ENCODE measurements at regions not wholly inside any gene's neighbourhood (a gene's known extent, or its start where the extent isn't known, plus 50 kb on each side); places are given as distances from the start of the nearest gene placed in this dataset.
A peak's percentile ranks its signal among the peaks of the same experiment; 100 is the strongest.

GRCh38 chr14:100659345-100660001, 67.2 kb upstream of the DLK1 start:
- DNase-seq = no peak

GRCh38 chr14:100660498-100660881, 66.2 kb upstream of the DLK1 start:
- DNase-seq = no peak

- DNase-seq = no peak
Observed at GRCh38 chr14:100660882-100661635, 65.6 kb upstream of the DLK1 start.

GRCh38 chr14:100662879-100663760, 63.6 kb upstream of the DLK1 start:
- peak; percentile 79 to 82 for DNase-seq

- no peak for DNase-seq
Observed at GRCh38 chr14:100663761-100664052, 63.0 kb upstream of the DLK1 start.

DNA sequence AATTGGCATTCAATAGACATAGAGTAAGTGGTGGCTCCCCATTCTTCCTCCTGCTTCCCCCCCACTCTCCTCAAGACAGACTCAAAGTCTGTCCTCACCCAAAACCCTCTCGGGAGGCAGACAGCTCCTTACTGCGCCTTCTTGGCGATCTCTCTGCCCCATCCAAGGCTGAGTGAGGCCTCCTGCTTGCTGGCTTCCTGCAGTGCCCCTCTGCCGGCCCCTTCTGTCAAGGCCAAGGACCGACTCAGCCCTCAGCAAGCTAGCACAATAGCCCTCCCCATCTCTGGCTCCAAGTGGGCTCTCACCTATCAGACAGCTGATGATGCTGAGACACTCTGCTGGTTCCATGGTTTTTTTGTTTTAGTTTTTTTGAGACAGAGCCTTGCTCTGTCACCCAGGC, 62.5 kb upstream of the DLK1 start:
- peak in 1 of 2 experiments; percentile 53 for DNase-seq

- peak in 1 of 2 experiments; percentile 53 for DNase-seq
Observed at GRCh38 chr14:100664841-100665510, 61.7 kb upstream of the DLK1 start.

GRCh38 chr14:100665511-100666032, 61.1 kb upstream of the DLK1 start:
- DNase-seq = no peak

- DNase-seq = no peak
Observed at GRCh38 chr14:100666403-100666802, 60.3 kb upstream of the DLK1 start.

- no peak for DNase-seq
Observed at GRCh38 chr14:100666851-100667250, 59.8 kb upstream of the DLK1 start.

DNA sequence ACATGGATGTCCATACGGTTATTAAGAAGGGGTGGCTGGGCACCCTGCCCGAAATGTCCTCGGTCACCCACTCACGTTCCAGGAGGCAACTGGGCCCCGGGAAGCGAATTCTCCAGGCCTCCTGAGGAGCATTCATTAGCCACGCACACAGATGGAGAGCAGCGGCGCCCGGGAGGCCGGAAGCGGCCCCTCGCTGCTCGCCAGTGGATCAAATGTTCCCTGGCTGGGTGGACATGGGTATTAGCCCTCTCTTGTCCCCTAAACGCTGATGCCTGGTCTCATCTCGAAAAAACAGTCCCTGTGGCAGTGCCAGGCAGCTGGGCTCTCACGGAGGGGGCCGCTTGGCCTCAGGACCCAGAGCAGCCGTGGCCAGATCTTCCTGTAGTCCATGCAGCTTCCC, 59.0 kb upstream of the DLK1 start:
- no peak for DNase-seq

GRCh38 chr14:100668352-100668751, 58.3 kb upstream of the DLK1 start:
- no peak for DNase-seq

DNA sequence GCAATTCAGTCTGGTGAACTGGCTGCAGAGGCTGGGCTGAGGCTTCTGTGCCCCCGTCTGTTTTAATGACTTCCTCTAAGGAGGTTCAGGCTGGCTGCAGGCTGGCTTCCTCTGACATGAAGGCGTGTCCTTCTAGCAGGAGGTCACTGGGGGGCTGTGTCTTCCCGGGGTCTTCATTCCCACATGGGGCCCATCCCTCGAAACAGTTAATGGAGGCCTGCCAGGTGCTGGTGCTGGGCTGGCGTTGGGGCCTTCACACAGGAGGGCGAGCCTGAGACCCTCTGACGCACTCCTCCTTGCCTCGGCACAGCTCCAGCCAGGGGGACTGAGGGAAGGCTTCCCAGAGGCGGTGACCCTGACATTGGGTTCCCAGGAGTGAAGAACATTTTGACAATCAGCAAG, 57.7 kb upstream of the DLK1 start:
- no peak for DNase-seq

DNA sequence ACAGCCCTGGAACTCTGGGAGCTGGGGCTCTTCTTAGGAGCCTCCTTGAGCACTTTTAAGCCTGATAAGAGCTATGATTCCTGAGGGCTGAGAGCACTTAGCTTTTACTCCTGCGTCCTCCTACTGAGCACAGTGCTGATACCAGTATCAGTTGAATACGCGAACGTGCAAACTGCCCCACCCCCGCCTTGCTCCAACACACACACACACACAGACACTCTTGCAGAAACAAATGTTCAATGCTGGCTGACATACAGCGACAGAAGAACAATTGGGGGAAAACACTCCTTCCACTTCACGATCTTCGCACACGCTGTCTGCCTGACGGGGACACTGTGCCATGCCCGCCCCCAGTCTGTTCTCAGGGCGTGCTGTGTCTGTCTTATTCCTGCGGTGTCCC, 57.2 kb upstream of the DLK1 start:
- peak in 1 of 2 experiments; percentile 60 for DNase-seq

DNA sequence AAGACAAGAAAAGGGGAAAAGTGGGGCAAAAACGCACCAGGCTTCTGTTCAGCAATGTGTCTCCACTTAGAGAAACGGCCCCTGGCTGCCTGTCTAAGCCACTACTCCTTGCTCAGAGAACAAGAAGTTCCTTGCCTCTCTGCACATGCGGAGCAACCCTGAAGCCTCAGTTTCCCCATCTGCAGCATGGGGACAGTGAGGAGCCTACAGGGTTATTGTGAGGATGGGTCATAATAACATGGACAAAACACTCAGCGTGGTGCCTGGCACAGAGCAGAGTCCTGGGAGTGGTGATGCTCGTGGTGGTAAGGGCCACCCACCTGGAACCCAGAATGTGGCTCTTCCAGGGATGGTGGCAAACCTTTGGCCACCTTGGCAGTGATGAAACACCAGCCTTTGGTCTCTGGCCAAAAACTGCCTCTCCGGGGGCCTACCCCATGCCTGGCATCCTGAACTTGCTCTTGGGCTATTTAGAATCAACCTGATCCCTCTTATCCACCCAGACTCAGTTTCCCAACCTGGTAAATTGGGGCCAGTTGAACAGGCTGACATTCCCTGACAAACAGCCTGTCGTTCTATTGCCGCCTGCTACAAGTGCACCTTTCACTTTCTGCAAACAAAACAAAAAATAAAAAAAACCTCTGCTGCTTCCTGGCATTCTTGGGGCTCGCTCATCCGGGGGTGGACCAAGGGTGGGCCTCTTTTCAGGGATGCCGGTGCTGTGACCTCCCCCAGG, 56.5 kb upstream of the DLK1 start:
- DNase-seq = no peak

- no peak for DNase-seq
Observed at GRCh38 chr14:100670753-100671049, 56.0 kb upstream of the DLK1 start.

DNA sequence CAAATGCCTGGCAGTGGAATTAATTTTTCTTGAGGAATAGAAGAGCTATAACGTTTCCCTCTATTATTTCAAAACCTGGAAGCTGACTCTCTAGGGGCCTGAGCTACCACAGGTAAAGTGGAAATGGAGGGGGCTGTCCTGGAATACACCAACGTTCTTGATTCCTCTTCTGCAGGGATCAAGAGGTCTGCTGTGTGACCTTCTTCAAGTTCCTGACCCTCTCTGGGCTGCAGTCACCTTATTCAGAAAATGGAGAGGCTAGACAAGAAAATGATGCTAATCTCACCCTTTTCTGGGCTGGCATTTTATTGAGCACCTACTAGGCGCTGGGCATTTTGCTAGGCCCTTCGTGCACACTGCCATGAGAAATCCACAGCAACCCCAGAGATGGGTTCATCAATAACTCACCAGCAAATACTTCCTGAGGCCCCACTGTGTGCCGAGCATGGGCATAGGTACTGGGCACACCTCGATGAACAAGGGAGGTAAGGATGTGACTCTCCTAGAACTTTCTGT, 55.2 kb upstream of the DLK1 start:
- no peak for DNase-seq

- DNase-seq = no peak
Observed at GRCh38 chr14:100671906-100672305, 54.8 kb upstream of the DLK1 start.

GRCh38 chr14:100673085-100673806, 53.4 kb upstream of the DLK1 start:
- DNase-seq = peak; percentile 93 to 97

- peak in 1 of 2 experiments; percentile 59 for DNase-seq
Observed at GRCh38 chr14:100673807-100674154, 52.9 kb upstream of the DLK1 start.

- peak; percentile 81 to 93 for DNase-seq
Observed at GRCh38 chr14:100674428-100674827, 52.3 kb upstream of the DLK1 start.

Data from NCI-H524 (cell line).